Activated naive CD8-positive, alpha-beta T cell treated with anti-CD3 and anti-CD28 coated beads, Interleukin-2, amount 10 ng/mL, durations not matched to agents 7 days and 5 days (primary cell): ENCODE measurements at regions not wholly inside any gene's neighbourhood (a gene's known extent, or its start where the extent isn't known, plus 50 kb on each side); places are given as distances from the start of the nearest gene placed in this dataset.

ENCODE experiments used
- ATAC-seq: fragments of 150-1000 bp; cut with Tn5 transposase; one replicate; pipeline ENCODE4 v1.10.0; 2021; ENCODE audit warnings: low read depth, moderate library complexity
- POLR2A ChIA-PET: fragments of 350-600 bp; sonication (Branson Sonifier 250); formaldehyde crosslinking; loops from one replicate; lab custom pipeline; 2021; ENCODE audit warnings: antibody characterized with exemption; lab: Charles Lee
- DNase-seq: peaks from one replicate; pipeline ENCODE4 v3.0.0; 2021
- H3K27ac Mint-ChIP-seq: one replicate; pipeline ENCODE4 v1.8.0; 2022; ENCODE audit warnings: mild to moderate bottlenecking, mixed read lengths
- H3K27me3 Mint-ChIP-seq: one replicate; pipeline ENCODE4 v1.8.0; 2022; ENCODE audit warnings: mild to moderate bottlenecking, moderate library complexity, mixed read lengths
- H3K36me3 Mint-ChIP-seq: one replicate; pipeline ENCODE4 v1.8.0; 2021; ENCODE audit warnings: mild to moderate bottlenecking, mixed read lengths
- H3K4me1 Mint-ChIP-seq: one replicate; pipeline ENCODE4 v1.8.0; 2021; ENCODE audit warnings: mixed read lengths
- H3K4me3 Mint-ChIP-seq: one replicate; pipeline ENCODE4 v1.8.0; 2022; ENCODE audit warnings: mild to moderate bottlenecking, moderate library complexity, mixed read lengths
- H3K9me3 Mint-ChIP-seq: one replicate; pipeline ENCODE4 v1.8.0; 2021; ENCODE audit warnings: mixed read lengths

DNA sequence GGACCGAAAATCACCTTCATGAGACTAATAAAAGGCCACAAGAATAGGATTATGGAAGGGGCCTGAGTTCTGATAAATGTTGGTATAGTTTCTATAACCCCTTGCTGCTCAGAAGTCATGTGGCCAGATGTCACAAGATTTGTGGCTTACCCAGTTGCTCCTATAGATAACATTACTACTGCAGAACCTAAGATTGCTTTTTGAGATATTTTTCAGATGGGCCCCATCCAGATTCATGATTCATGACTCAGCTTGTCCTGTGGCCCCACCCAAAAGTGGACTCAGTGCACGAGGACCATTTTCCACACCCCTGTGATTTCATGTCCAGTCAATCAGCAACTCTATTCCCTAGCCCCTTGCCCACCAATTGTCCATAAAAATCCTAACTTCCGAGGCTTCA is 209.0 kb downstream of the ACTR3B start:
- POLR2A ChIA-PET, result no interaction called here
- ATAC-seq (no peak), DNase-seq (no peak)
- Mint-ChIP-seq H3K27ac (no peak overlapping the region), H3K4me3 (no peak overlapping the region), H3K4me1 (no peaks in the 10 kb centered on the region), H3K27me3 (no peaks in the 10 kb centered on the region), H3K9me3 (peaks cover 7% of the 10 kb centered on the region), H3K36me3 (no peaks in the 10 kb centered on the region)

DNA sequence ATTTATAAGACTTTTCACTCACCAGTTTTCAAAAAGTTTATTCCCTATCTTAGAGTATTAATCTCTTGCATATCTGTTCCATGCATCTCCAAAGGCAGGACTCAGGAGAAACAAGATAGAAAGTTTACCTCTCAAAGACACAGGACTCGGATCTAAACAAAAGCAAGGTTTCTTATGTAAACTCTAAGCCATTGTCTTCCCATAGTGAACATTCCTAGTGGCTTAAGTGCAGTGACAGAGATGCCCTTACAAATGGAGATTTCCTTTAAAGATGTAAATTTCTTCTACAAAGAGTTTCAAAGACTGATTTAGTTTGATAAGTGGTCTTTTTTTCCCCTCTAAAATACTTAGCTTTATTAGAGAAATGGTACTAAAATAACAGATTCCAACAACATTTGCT is 209.8 kb downstream of the ACTR3B start:
- no peaks in the 10 kb centered on the region for H3K36me3 Mint-ChIP-seq
- no peaks in the 10 kb centered on the region for H3K4me1 Mint-ChIP-seq
- H3K27me3 Mint-ChIP-seq, result no peaks in the 10 kb centered on the region
- H3K27ac Mint-ChIP-seq, result no peak overlapping the region
- POLR2A ChIA-PET, result no interaction called here
- H3K9me3 Mint-ChIP-seq, result peaks cover 7% of the 10 kb centered on the region
- no peak for ATAC-seq
- no peak overlapping the region for H3K4me3 Mint-ChIP-seq
- no peak for DNase-seq

DNA sequence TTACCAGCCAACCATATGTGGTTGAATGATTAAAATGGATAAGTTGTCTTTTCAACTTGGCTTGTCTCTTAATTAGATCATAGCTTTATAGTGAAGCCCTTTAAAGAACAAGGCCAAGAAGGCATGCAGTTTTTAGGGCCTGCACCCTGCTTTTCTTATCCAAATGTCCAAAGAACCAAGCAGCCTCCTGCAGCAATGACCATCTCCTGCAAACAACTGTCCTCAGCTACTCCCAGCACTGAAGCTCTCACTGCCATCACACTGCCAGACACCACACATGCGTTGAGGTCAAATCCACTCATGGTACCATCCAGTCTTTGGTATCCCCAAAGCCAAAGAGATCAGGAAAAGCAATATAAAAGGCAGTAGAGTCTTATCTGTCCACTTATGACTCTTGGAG is 210.3 kb downstream of the ACTR3B start:
- Mint-ChIP-seq H3K27ac (no peak overlapping the region), H3K27me3 (peaks cover 3% of the 10 kb centered on the region), H3K9me3 (peaks cover 7% of the 10 kb centered on the region), H3K4me3 (no peak overlapping the region), H3K4me1 (no peaks in the 10 kb centered on the region), H3K36me3 (no peaks in the 10 kb centered on the region)
- DNase-seq (no peak), ATAC-seq (no peak)
- POLR2A ChIA-PET, result no interaction called here

DNA sequence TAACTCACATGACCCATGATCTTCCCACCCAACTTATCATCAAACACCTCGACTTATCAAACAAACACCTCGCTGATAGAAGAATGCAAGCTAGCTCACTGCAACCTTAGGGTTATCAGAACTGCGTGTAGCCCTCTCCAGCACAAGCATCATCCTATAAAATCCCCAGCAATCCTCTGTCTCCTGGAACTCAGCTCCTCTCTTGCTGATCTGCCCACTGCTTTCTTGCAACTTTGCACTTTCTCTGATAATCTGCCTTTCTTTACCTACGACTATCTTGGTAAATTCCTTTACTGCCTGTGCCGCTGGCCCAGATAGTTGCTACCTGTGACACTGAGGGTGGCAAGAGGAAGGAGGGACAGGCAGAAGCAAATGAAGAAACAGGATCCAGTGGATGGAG is 210.9 kb downstream of the ACTR3B start:
- Mint-ChIP-seq H3K4me3 (no peak overlapping the region), H3K9me3 (peaks cover 7% of the 10 kb centered on the region), H3K4me1 (no peaks in the 10 kb centered on the region), H3K27ac (no peak overlapping the region), H3K36me3 (no peaks in the 10 kb centered on the region), H3K27me3 (peaks cover 3% of the 10 kb centered on the region)
- DNase-seq (no peak), ATAC-seq (no peak)
- POLR2A ChIA-PET, result no interaction called here

DNA sequence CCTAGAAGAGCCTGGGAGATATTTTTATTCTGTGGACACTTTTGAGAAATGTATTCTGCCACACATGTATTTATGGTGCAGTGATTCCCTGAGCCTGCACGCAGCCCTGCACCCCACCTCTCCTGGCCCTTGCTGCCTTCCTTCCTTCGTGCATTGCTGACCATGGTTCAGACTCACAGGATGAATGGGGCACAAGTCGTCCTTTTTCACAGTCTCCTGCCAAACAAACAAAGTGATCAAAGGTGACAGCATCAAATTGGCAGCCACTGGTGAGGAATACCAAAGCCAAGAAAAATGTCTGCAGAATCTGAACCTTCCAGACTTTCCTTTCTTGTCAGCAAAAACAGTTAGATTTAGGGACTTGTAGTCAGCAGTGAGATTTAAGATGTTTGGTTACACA is 215.0 kb downstream of the ACTR3B start:
- H3K36me3 Mint-ChIP-seq, result no peaks in the 10 kb centered on the region
- H3K4me3 Mint-ChIP-seq, result no peak overlapping the region
- POLR2A ChIA-PET, result no interaction called here
- no peak for ATAC-seq
- H3K9me3 Mint-ChIP-seq, result peaks cover 8% of the 10 kb centered on the region
- peaks cover 5% of the 10 kb centered on the region for H3K27me3 Mint-ChIP-seq
- no peak for DNase-seq
- no peaks in the 10 kb centered on the region for H3K4me1 Mint-ChIP-seq
- H3K27ac Mint-ChIP-seq, result no peak overlapping the region

DNA sequence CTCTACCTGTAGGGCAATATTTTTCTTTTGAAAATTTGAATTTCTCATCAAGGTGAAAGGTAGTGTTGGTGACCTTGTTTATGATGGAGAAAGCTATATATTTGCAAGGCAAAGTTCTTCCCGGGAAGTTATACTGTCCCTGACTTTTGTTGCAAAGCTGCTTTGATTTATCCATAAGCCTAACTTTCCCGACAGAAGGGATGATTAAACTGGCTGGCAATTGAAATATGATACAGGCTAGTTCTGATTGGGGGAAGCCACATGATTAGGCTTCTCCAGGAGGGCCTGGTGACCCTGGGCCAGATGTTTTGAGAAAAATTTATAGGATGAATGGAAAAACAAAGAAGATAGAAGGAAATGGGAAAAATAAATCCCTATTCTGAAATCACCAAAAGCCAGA is 215.5 kb downstream of the ACTR3B start:
- Mint-ChIP-seq H3K9me3 (peaks cover 8% of the 10 kb centered on the region), H3K27me3 (peaks cover 5% of the 10 kb centered on the region), H3K4me1 (no peaks in the 10 kb centered on the region), H3K27ac (no peak overlapping the region), H3K36me3 (no peaks in the 10 kb centered on the region), H3K4me3 (no peak overlapping the region)
- no peak for ATAC-seq
- POLR2A ChIA-PET, result no interaction called here
- DNase-seq, result no peak

DNA sequence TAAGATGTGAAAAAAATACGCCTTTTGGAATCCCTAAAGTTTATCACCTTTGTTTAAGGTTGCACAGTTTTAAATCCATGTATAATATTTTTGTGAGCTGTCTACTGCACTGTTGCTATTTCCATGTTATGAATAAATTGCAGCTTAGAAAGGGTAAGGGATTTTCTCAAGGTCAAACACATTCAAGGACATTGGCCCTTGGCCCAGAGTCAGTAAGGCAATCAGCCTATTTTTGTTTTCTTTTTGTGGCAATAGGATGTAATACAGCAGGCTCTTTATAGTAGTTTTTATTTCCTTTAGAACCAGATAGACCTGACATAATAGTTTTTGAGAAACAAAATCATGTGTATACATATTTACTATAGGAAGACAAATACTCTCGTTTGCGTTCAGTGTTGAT is 219.8 kb downstream of the ACTR3B start:
- Mint-ChIP-seq H3K27me3 (peaks cover 5% of the 10 kb centered on the region), H3K4me1 (no peaks in the 10 kb centered on the region), H3K4me3 (no peak overlapping the region), H3K36me3 (no peaks in the 10 kb centered on the region), H3K9me3 (peaks cover 2% of the 10 kb centered on the region), H3K27ac (no peak overlapping the region)
- POLR2A ChIA-PET, result no interaction called here
- DNase-seq (no peak), ATAC-seq (no peak)

DNA sequence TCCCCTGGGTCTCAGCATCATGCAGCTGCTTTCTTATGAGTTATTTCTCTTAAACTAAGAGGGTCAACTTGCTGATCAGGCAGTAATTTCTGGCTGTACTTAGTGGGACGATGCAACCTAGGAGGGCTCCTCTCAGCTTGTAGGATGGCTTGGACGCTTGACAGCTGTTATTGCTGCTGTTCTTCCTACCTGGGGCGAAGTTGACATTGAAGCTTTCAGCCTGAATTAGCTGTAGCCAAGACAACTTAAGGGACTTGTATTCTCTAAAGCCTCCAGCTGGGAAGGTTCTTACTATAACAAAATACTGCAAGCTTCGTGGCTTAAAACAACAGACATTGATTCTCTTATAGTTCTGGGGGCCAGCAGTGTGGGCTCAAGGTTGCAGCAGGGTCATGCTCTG is 224.9 kb downstream of the ACTR3B start:
- POLR2A ChIA-PET, result no interaction called here

DNA sequence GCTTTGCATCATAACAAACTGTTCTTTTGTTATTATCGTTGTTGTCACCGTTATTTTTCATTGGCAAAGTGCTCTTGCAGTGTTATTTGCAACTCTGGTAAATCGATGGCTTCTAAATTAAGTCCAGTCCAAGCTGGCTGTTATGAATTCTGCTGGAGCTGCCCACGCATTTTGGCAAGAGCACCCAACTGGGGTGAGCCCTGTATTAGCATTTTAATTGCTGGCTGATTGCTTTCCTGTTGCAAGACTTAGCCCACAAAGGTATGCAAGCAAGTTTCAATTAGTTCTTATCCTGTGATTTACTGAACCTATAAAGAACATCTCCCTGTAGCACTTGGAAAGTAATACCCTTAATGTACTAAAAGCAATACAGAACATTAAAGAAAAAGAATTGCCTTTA is 226.8 kb downstream of the ACTR3B start:
- DNase-seq (no peak), ATAC-seq (no peak)
- H3K27ac Mint-ChIP-seq, result no peak overlapping the region
- peaks cover 4% of the 10 kb centered on the region for H3K4me1 Mint-ChIP-seq
- no peaks in the 10 kb centered on the region for H3K27me3 Mint-ChIP-seq
- no peak overlapping the region for H3K4me3 Mint-ChIP-seq
- H3K9me3 Mint-ChIP-seq, result no peaks in the 10 kb centered on the region
- POLR2A ChIA-PET, result no interaction called here
- H3K36me3 Mint-ChIP-seq, result peaks cover 2% of the 10 kb centered on the region

More for the DNA sequence above, 224.9 kb downstream of the ACTR3B start:
- Mint-ChIP-seq H3K27ac (no peak overlapping the region), H3K27me3 (no peaks in the 10 kb centered on the region), H3K4me1 (no peaks in the 10 kb centered on the region), H3K36me3 (no peaks in the 10 kb centered on the region), H3K4me3 (no peak overlapping the region), H3K9me3 (no peaks in the 10 kb centered on the region)
- DNase-seq, result no peak
- ATAC-seq, result no peak

DNA sequence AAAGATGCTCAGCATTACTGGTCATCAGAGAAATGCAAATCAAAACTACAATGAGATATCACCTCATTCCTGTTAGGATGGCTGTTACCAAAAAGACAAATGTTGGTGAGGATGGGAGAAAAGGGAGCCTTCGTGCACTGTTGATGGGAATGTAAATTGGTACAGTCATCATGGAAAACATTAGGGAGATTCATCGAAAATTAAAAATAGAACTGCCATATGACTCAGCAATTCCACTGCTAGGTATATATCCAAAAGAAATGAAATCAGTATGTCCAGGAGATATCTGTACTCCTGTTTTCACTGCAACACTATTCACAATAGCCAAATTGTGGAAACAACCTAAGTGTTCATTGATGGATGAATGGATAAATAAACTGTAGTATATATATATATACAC is 228.1 kb downstream of the ACTR3B start:
- ATAC-seq, result no peak
- peaks cover 4% of the 10 kb centered on the region for H3K4me1 Mint-ChIP-seq
- no peaks in the 10 kb centered on the region for H3K27me3 Mint-ChIP-seq
- H3K36me3 Mint-ChIP-seq, result peaks cover 2% of the 10 kb centered on the region
- no peak overlapping the region for H3K4me3 Mint-ChIP-seq
- no peak for DNase-seq
- H3K27ac Mint-ChIP-seq, result no peak overlapping the region
- no peaks in the 10 kb centered on the region for H3K9me3 Mint-ChIP-seq
- POLR2A ChIA-PET, result no interaction called here

DNA sequence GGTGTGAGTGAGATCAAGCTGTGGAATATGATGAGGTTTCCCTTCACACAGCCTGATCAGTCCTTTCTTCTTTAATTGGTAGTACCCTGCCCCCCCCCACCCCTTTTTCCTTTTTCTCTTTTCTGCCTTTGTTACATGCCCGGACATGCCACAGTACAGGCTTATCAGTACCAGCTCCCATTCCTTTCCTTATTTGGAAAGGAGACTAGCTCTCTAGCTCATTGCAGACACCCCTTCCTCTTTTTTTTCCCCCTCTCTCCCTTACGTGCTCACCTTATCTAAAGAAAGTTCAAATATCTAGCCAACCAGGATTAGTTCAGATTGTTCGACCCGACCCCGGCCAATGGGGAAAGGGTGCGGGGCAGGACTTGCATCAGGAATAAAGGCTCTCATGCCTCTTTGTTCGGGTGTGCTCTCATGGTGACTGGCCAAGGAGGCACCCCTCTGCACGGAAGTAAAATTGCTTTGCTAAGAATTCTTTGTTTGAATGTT is 230.4 kb downstream of the ACTR3B start:
- H3K36me3 Mint-ChIP-seq, result peaks cover 2% of the 10 kb centered on the region
- ATAC-seq, result no peak
- H3K4me3 Mint-ChIP-seq, result no peak overlapping the region
- no peak for DNase-seq
- peaks cover 4% of the 10 kb centered on the region for H3K4me1 Mint-ChIP-seq
- H3K27me3 Mint-ChIP-seq, result no peaks in the 10 kb centered on the region
- POLR2A ChIA-PET, result no interaction called here
- no peaks in the 10 kb centered on the region for H3K9me3 Mint-ChIP-seq
- peak overlapping the region; percentile 24 for H3K27ac Mint-ChIP-seq

DNA sequence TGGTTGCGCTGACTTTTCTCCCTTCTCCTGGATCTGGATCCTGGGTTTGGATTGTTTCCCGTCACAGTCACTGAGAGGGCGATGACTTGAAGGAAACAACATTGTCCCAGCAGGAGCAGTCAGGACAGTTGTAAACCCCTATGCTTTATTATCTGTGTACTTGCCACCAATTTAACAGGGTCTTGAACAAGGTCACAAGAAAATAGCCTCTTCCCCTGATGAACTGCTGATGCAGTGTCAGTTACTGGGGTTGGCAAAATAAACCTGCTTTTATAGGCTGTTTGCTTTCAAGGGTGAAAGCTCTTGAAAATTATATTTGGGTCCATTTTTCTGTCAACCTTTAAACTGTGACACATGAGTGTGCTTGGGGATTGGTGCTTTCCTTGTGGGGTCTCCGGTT is 238.9 kb downstream of the ACTR3B start:
- Mint-ChIP-seq H3K27ac (no peak overlapping the region), H3K4me3 (no peak overlapping the region), H3K36me3 (no peaks in the 10 kb centered on the region), H3K27me3 (no peaks in the 10 kb centered on the region), H3K4me1 (no peaks in the 10 kb centered on the region), H3K9me3 (peaks cover 2% of the 10 kb centered on the region)
- ATAC-seq, result no peak
- no peak for DNase-seq
- POLR2A ChIA-PET, result no interaction called here

DNA sequence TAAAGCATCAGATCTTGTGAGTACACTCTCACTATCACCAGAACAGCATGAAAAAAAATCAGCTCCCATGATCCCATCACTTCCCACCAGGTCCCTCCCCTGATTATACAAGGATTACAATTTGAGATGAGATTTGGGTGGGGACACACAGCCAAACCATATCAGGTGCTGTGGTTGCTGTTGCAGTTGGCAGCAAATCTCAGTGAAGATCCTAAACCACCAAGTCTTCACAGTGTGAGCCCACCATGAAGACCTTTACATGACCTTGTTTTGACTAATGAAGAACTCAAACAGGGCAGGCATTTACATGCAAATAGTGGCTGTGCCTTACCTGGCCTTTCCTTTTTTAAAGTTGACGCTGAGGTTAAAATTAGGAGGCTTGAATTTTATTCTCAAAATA is 242.6 kb downstream of the ACTR3B start:
- POLR2A ChIA-PET, result no interaction called here
- H3K27me3 Mint-ChIP-seq, result no peaks in the 10 kb centered on the region
- no peak for ATAC-seq
- DNase-seq, result no peak
- no peaks in the 10 kb centered on the region for H3K4me1 Mint-ChIP-seq
- no peak overlapping the region for H3K4me3 Mint-ChIP-seq
- no peak overlapping the region for H3K27ac Mint-ChIP-seq
- H3K9me3 Mint-ChIP-seq, result peaks cover 2% of the 10 kb centered on the region
- H3K36me3 Mint-ChIP-seq, result no peaks in the 10 kb centered on the region

DNA sequence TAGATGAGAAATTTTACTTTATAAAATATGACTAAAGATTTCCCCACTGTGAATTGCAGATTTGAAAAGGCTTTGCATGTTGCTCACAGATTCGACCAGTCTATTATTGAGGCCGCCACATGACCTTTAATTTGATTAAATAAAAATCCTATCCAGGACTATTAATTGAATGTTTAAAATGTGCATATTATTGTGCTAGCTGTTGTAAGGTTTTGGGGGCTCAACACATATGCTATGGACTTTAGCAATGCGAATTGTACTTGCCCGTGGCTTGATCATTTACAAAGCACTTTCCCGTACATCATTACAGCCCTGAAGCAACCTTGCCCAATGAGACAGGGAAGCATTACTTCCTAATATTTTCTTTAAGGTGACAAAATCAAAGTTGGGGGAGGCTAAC is 243.0 kb downstream of the ACTR3B start:
- H3K9me3 Mint-ChIP-seq, result peaks cover 2% of the 10 kb centered on the region
- no peak for ATAC-seq
- H3K36me3 Mint-ChIP-seq, result no peaks in the 10 kb centered on the region
- no peak overlapping the region for H3K27ac Mint-ChIP-seq
- no peak for DNase-seq
- H3K4me3 Mint-ChIP-seq, result no peak overlapping the region
- POLR2A ChIA-PET, result no interaction called here
- no peaks in the 10 kb centered on the region for H3K27me3 Mint-ChIP-seq
- H3K4me1 Mint-ChIP-seq, result no peaks in the 10 kb centered on the region

DNA sequence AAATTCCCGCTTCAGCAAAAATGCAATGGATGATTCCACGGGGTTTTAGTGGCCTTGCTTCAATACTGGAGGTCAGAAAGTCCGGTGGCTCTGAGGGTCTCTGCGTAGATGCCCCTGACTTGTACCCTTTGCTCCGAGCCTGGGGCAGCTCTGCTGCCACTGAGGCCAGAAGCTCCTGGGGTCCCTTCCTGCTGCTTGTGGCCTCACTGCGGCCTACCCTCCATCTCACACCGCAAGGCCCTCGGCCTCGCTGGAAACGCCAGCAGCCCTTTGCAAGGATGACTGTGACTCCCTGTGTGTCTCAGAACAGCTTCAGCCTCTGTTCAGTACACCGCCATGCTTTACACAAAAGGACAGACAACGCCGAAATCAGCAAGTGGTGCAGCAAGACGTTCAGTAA is 244.8 kb downstream of the ACTR3B start:
- Mint-ChIP-seq H3K36me3 (no peaks in the 10 kb centered on the region), H3K27ac (no peak overlapping the region), H3K4me1 (no peaks in the 10 kb centered on the region), H3K9me3 (peaks cover 2% of the 10 kb centered on the region), H3K27me3 (no peaks in the 10 kb centered on the region), H3K4me3 (no peak overlapping the region)
- DNase-seq, result no peak
- POLR2A ChIA-PET, result no interaction called here
- ATAC-seq, result no peak
